IMR-90 (cell line): ENCODE measurements at regions not wholly inside any gene's neighbourhood (a gene's known extent, or its start where the extent isn't known, plus 50 kb on each side); places are given as distances from the start of the nearest gene placed in this dataset.

Experiments
- ATAC-seq: fragments of 200-7000 bp; cut with Tn5 transposase; 2 replicates; pipeline ENCODE4 v1.9.1; 2020; ENCODE audit warnings: low read depth, mild to moderate bottlenecking, moderate library complexity
- BruUV-seq: library from RNA; stranded (reverse); fragments of 400-500 nt; replicated peaks from 2 replicates; lab custom pipeline; 2021; lab: Mats Ljungman, UMichigan
- CTCF ChIA-PET: fragments of 300-600 bp; formaldehyde crosslinking; extraction: SDS; loops from one replicate; lab custom pipeline; 2021; ENCODE audit warnings: antibody characterized with exemption; lab: Yijun Ruan, JAX
- POLR2A ChIA-PET: fragments of 300-600 bp; sonication (Branson Sonifier 250); formaldehyde crosslinking; loops from one replicate; lab custom pipeline; 2022; ENCODE audit warnings: antibody characterized with exemption; ENCODE audit not compliant: unreplicated experiment; lab: Charles Lee
- DNase-seq: peaks from one replicate; pipeline ENCODE4 v3.0.0; 2013
- H2AFZ ChIP-seq: replicated peaks from 2 replicates; pipeline ENCODE3; 2013; ENCODE audit warnings: low read length, mild to moderate bottlenecking; ENCODE audit not compliant: poor library complexity
- H2AK5ac ChIP-seq: 2 replicates; pipeline ENCODE4 v1.6.1; 2013; ENCODE audit warnings: low read depth, low read length, inconsistent platforms
- H2AK9ac ChIP-seq: replicated peaks from 2 replicates; pipeline ENCODE3; 2013; ENCODE audit warnings: mild to moderate bottlenecking, low read depth, low read length, moderate library complexity; ENCODE audit not compliant: poor library complexity
- H2BK120ac ChIP-seq: 2 replicates; pipeline ENCODE4 v1.6.1; 2013; ENCODE audit warnings: low read depth, low read length, inconsistent platforms
- H2BK15ac ChIP-seq: 3 replicates; pipeline ENCODE4 v1.6.1; 2013; ENCODE audit warnings: low read depth, low read length, inconsistent platforms
- H2BK20ac ChIP-seq: 2 replicates; pipeline ENCODE4 v1.6.1; 2013; ENCODE audit warnings: low read depth, mild to moderate bottlenecking, inconsistent platforms, low read length, moderate library complexity
- H2BK5ac ChIP-seq: 2 replicates; pipeline ENCODE4 v1.6.1; 2013; ENCODE audit warnings: mild to moderate bottlenecking, low read depth, low read length, inconsistent platforms; ENCODE audit not compliant: poor library complexity, severe bottlenecking
- H3K14ac ChIP-seq: replicated peaks from 2 replicates; pipeline ENCODE4 v1.6.1; 2013; ENCODE audit warnings: low read depth, low read length, inconsistent platforms
- H3K18ac ChIP-seq: 2 replicates; pipeline ENCODE4 v1.6.1; 2013; ENCODE audit warnings: low read depth, low read length, control low read depth
- H3K23ac ChIP-seq: 2 replicates; pipeline ENCODE4 v1.6.1; 2013; ENCODE audit warnings: low read depth, low read length, inconsistent platforms
- H3K27ac ChIP-seq: 2 replicates; pipeline ENCODE4 v1.5.1; 2013; ENCODE audit warnings: mild to moderate bottlenecking, control low read depth, low read length; ENCODE audit not compliant: insufficient read depth
- H3K27me3 ChIP-seq: 2 replicates; pipeline ENCODE4 v1.6.1; 2013; ENCODE audit warnings: low read length; ENCODE audit not compliant: control insufficient read depth, insufficient read depth
- H3K36me3 ChIP-seq: 2 replicates; pipeline ENCODE4 v1.6.1; 2013; ENCODE audit warnings: low read length, mixed read lengths; ENCODE audit not compliant: control insufficient read depth, insufficient read depth
- H3K4ac ChIP-seq: 2 replicates; pipeline ENCODE4 v1.6.1; 2013; ENCODE audit warnings: low read depth, low read length, inconsistent platforms
- H3K4me1 ChIP-seq: 2 replicates; pipeline ENCODE4 v1.6.1; 2013; ENCODE audit warnings: low read length, mixed read lengths; ENCODE audit not compliant: control insufficient read depth, insufficient read depth
- H3K4me2 ChIP-seq: 2 replicates; pipeline ENCODE4 v1.6.1; 2013; ENCODE audit warnings: low read depth, mild to moderate bottlenecking, control low read depth, low read length, moderate library complexity
- H3K4me3 ChIP-seq: 2 replicates; pipeline ENCODE4 v1.5.1; 2013; ENCODE audit warnings: low read depth, mild to moderate bottlenecking, control low read depth, low read length, moderate library complexity; ENCODE audit not compliant: insufficient read depth
- H3K56ac ChIP-seq: 2 replicates; pipeline ENCODE4 v1.6.1; 2013; ENCODE audit warnings: low read length, inconsistent platforms; ENCODE audit not compliant: insufficient read depth; ENCODE audit errors: extremely low read depth
- H3K79me1 ChIP-seq, 2 experiments: 2 replicates each; pipeline ENCODE4 v1.6.1; 2013; ENCODE audit warnings: low read length in 2 of 2, inconsistent platforms in 1 of 2, low read depth in 1 of 2
- H3K9ac ChIP-seq: 2 replicates; pipeline ENCODE4 v1.6.1; 2013; ENCODE audit warnings: low read depth, low read length, control low read depth
- H3K9me1 ChIP-seq: 2 replicates; pipeline ENCODE4 v1.6.1; 2013; ENCODE audit warnings: low read length, inconsistent platforms; ENCODE audit not compliant: insufficient read depth
- H3K9me3 ChIP-seq: 2 replicates; pipeline ENCODE4 v1.6.1; 2013; ENCODE audit warnings: low read length; ENCODE audit not compliant: control insufficient read depth, insufficient read depth
- H4K20me1 ChIP-seq: 2 replicates; pipeline ENCODE4 v1.6.1; 2013; ENCODE audit warnings: low read length, inconsistent platforms; ENCODE audit not compliant: insufficient read depth
- H4K5ac ChIP-seq: 2 replicates; pipeline ENCODE4 v1.6.1; 2013; ENCODE audit warnings: mild to moderate bottlenecking, low read depth, low read length, control low read depth
- H4K8ac ChIP-seq, 2 experiments: 2 replicates each; pipeline ENCODE4 v1.6.1; 2013; ENCODE audit warnings: low read depth in 2 of 2, low read length in 2 of 2, control low read depth in 1 of 2, inconsistent platforms in 1 of 2
- H4K91ac ChIP-seq: 2 replicates; pipeline ENCODE4 v1.6.1; 2013; ENCODE audit warnings: low read depth, low read length, inconsistent platforms; ENCODE audit not compliant: insufficient read depth
- BHLHE40 ChIP-seq: fragments of 150-350 bp; IDR thresholded peaks from 2 replicates; pipeline ENCODE4 v1.6.1; 2016; ENCODE audit warnings: mild to moderate bottlenecking, low read depth, low read length
- CEBPB ChIP-seq: IDR thresholded peaks from 2 replicates; pipeline ENCODE4 v1.6.1; 2012; ENCODE audit warnings: low read depth, low read length, improper control_type of control experiment
- CHD1 ChIP-seq: IDR thresholded peaks from 2 replicates; pipeline ENCODE4 v1.6.1; 2012; ENCODE audit warnings: low read depth, low read length, improper control_type of control experiment
- MAZ ChIP-seq: IDR thresholded peaks from 2 replicates; pipeline ENCODE4 v1.6.1; 2012; ENCODE audit warnings: low read depth, mild to moderate bottlenecking, low read length, improper control_type of control experiment, moderate library complexity, borderline replicate concordance
- MXI1 ChIP-seq: IDR thresholded peaks from 2 replicates; pipeline ENCODE4 v1.6.1; 2012; ENCODE audit warnings: low read depth, mild to moderate bottlenecking, low read length, moderate library complexity, borderline replicate concordance
- NFE2L2 ChIP-seq: fragments of 150-350 bp; IDR thresholded peaks from 2 replicates; pipeline ENCODE4 v1.6.1; 2016; ENCODE audit warnings: low read depth, mild to moderate bottlenecking, low read length
- POLR2A ChIP-seq: IDR thresholded peaks from 2 replicates; pipeline ENCODE4 v1.6.1; 2012; ENCODE audit warnings: mild to moderate bottlenecking, low read depth, low read length
- SMC3 ChIP-seq: fragments of 150-350 bp; IDR thresholded peaks from 2 replicates; pipeline ENCODE4 v1.6.1; 2016; ENCODE audit warnings: low read depth, mild to moderate bottlenecking, antibody characterized with exemption, low read length, moderate library complexity
- WGBS, 2 experiments: methylation state at CpG; one replicate each; pipeline versions ENCODE4 v1.1.5 to v1.1.7; 2013; ENCODE audit warnings: missing lambda C conversion rate in 2 of 2; ENCODE audit not compliant: insufficient read length in 1 of 2; ENCODE audit errors: extremely low coverage in 2 of 2; 5-methylcytosine and 5-hydroxymethylcytosine counted together
- dilution Hi-C: fragments of 300-500 bp; cut with HindIII; formaldehyde crosslinking; loops from one replicate; pipeline ENCODE4 v1.14.3; 2018; ENCODE audit warnings: low sequenced_read_pairs; ENCODE audit not compliant: unreplicated experiment
- in situ Hi-C: fragments of 300-500 bp; cut with MboI; formaldehyde crosslinking; loops from 3 replicates; pipeline ENCODE4 v1.14.3; 2019; ENCODE audit warnings: low sequenced_read_pairs, inconsistent platforms, mixed read lengths
- intact Hi-C: fragments of 100-400 bp; cut with micrococcal nuclease; formaldehyde crosslinking; loops from 2 replicates; pipeline ENCODE4 v1.10.0; 2022
- TF ChIP-seq, protein P1 (sequence below): conservative IDR thresholded peaks from 2 replicates; pipeline ENCODE4 v1.5.1; 2012; ENCODE audit warnings: mild to moderate bottlenecking, low read depth, low read length, improper control_type of control experiment

- no peak overlapping the region for H2AK9ac ChIP-seq
- no peak for DNase-seq
- in situ Hi-C loops (no loop called here), intact Hi-C loops (no loop called here), dilution Hi-C loops (no loop called here)
- no peak overlapping the region for H4K8ac ChIP-seq
- BruUV-seq: no TSS peak
- no peaks in the 10 kb centered on the region for H4K20me1 ChIP-seq
- H3K9me3 ChIP-seq: peaks cover 3% of the 10 kb centered on the region
- H3K79me1 ChIP-seq: no peaks in the 10 kb centered on the region
- H3K4me3 ChIP-seq: no peak overlapping the region
- no peak overlapping the region for H3K4ac ChIP-seq
- H3K27ac ChIP-seq: no peak overlapping the region
- no peak overlapping the region for H3K14ac ChIP-seq
- H2BK20ac ChIP-seq: no peak overlapping the region
- no peak overlapping the region for H4K5ac ChIP-seq
- H3K4me2 ChIP-seq: no peak overlapping the region
- H2BK5ac ChIP-seq: no peak overlapping the region
- ATAC-seq: no peak
- no peak overlapping the region for H2BK120ac ChIP-seq
- H3K56ac ChIP-seq: no peak overlapping the region
- H4K91ac ChIP-seq: no peak overlapping the region
- H3K36me3 ChIP-seq: no peaks in the 10 kb centered on the region
- no CpG with 5 or more reads among the region's 7 CpGs for whole genome bisulfite sequencing, 2 experiments
- no peak overlapping the region for H2AFZ ChIP-seq
- no peaks in the 10 kb centered on the region for H3K4me1 ChIP-seq
- no peaks in the 10 kb centered on the region for H3K27me3 ChIP-seq
- ChIA-PET CTCF (no interaction called here), POLR2A (no interaction called here)
- no peak overlapping the region for H3K9ac ChIP-seq
- H2BK15ac ChIP-seq: no peak overlapping the region
- H3K23ac ChIP-seq: no peak overlapping the region
- no peak overlapping the region for H2AK5ac ChIP-seq
- no peaks in the 10 kb centered on the region for H3K9me1 ChIP-seq
- TF ChIP-seq CEBPB (no peak), BHLHE40 (no peak), MXI1 (no peak), CHD1 (no peak), POLR2A (no peak), MAZ (no peak), SMC3 (no peak), NFE2L2 (no peak)
- TF ChIP-seq, protein P1, sequence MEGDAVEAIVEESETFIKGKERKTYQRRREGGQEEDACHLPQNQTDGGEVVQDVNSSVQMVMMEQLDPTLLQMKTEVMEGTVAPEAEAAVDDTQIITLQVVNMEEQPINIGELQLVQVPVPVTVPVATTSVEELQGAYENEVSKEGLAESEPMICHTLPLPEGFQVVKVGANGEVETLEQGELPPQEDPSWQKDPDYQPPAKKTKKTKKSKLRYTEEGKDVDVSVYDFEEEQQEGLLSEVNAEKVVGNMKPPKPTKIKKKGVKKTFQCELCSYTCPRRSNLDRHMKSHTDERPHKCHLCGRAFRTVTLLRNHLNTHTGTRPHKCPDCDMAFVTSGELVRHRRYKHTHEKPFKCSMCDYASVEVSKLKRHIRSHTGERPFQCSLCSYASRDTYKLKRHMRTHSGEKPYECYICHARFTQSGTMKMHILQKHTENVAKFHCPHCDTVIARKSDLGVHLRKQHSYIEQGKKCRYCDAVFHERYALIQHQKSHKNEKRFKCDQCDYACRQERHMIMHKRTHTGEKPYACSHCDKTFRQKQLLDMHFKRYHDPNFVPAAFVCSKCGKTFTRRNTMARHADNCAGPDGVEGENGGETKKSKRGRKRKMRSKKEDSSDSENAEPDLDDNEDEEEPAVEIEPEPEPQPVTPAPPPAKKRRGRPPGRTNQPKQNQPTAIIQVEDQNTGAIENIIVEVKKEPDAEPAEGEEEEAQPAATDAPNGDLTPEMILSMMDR: no peak
- H3K18ac ChIP-seq: no peak overlapping the region
Observed at GRCh38 chr13:102980331-102980982, 85.8 kb downstream of the SLC10A2 start.
